Astrocyte of the cerebellum (primary cell): ENCODE measurements at regions not wholly inside any gene's neighbourhood (a gene's known extent, or its start where the extent isn't known, plus 50 kb on each side); places are given as distances from the start of the nearest gene placed in this dataset.
"Not testable (repeated sequence)": the region's sequence is repeated elsewhere in the genome, so short reads cannot be mapped to it uniquely, and the experiment has no call there.

Experiments
- DNase-seq: peaks from one replicate; pipeline ENCODE4 v3.0.0-alpha.2; 2011; ENCODE audit warnings: low read depth
- H3K4me3 ChIP-seq: 2 replicates; pipeline ENCODE4 v1.5.1; 2011; ENCODE audit warnings: mild to moderate bottlenecking, low read depth, low read length, moderate library complexity
- in situ Hi-C: cut with HindIII; loops from 2 replicates; pipeline ENCODE4 v1.10.0; 2017; ENCODE audit warnings: low sequenced_read_pairs
- TF ChIP-seq, protein P1 (sequence below): IDR thresholded peaks from 2 replicates; pipeline ENCODE4 v1.5.1; 2012; ENCODE audit warnings: low read length, low read depth, moderate library complexity, mild to moderate bottlenecking; ENCODE audit errors: missing control alignments

DNA sequence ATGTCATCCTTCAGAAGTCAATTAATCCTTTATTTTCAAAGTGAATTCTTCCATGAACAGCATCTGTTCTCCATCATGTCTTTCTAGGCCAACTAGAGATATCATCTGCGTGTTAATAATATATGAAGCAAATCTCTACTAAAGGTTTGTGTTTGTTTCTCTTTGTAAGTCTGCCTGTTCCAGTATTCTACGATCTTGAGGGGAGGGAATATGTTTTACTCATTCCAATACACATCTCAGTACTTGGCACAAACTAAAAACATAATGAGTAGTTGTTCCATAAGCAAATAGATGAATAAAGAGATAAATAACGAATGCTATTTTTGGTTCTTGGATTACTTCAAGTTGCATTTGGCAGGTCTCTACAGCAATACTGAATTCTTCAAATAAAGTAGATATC lies 470.7 kb upstream of the GRIN3A start:
- in situ Hi-C loops, result no loop called here
- no peak for DNase-seq
- H3K4me3 ChIP-seq, result no peak overlapping the region
- TF ChIP-seq, protein P1, sequence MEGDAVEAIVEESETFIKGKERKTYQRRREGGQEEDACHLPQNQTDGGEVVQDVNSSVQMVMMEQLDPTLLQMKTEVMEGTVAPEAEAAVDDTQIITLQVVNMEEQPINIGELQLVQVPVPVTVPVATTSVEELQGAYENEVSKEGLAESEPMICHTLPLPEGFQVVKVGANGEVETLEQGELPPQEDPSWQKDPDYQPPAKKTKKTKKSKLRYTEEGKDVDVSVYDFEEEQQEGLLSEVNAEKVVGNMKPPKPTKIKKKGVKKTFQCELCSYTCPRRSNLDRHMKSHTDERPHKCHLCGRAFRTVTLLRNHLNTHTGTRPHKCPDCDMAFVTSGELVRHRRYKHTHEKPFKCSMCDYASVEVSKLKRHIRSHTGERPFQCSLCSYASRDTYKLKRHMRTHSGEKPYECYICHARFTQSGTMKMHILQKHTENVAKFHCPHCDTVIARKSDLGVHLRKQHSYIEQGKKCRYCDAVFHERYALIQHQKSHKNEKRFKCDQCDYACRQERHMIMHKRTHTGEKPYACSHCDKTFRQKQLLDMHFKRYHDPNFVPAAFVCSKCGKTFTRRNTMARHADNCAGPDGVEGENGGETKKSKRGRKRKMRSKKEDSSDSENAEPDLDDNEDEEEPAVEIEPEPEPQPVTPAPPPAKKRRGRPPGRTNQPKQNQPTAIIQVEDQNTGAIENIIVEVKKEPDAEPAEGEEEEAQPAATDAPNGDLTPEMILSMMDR, result no peak

DNA sequence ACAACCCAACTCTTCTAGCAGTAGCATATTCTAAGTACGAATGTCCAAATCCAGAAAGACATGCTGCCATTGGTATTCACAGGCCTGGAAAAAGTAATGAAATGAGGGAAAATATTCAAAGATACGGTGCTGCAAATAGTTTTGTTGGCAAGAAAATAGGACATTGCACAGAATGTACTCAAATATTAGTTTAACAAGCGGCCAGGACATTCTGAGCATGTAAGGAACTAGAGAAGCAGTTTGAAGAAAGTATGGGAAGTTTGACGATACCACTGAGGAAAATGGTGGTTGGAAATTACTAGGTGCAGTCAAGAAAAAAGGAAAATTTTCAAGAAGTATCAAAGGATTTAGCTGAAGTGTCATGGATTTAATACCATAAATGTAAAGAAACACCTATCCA lies 468.0 kb upstream of the GRIN3A start:
- TF ChIP-seq, protein P1, result no peak
- no peak for DNase-seq
- H3K4me3 ChIP-seq, result no peak overlapping the region
- in situ Hi-C loops, result no loop called here

DNA sequence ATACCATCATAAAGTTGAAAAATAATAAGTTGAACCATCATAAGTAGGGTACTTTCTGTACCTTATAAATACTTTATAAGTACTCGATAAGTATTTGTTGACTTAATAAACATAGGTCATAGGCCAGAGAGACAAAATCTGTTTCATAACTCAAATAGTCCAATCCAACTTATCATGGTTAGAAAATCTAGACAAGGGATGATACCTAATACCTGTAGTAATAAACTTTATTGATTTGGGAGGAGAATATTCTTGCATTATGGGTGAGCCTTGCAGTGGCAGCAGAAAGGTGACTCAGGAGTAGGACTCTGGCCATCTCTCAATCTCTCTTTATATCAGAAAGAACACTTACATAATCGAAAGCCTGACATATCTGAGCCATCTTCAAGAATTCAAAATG lies 466.8 kb upstream of the GRIN3A start:
- TF ChIP-seq, protein P1, result no peak
- in situ Hi-C loops, result no loop called here
- DNase-seq, result no peak
- no peak overlapping the region for H3K4me3 ChIP-seq

DNA sequence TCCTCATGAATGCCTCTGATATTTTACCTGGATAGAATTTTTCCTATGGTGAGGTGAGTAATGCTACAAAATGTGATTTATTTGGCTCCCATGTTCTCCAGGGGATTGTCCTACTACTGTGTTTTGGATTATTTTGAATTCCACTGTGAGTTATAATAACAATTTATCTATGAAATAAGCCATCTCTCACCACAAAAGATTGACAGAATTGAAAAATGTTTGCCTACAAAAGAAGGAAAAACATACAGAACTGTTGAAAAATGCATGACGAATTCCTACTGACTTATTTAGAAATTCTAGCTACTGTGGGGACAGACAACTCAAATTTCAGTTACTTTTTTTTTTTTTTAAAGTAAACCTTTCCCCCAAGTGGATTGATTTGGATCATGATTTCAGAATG lies 463.7 kb upstream of the GRIN3A start:
- TF ChIP-seq, protein P1, result no peak
- in situ Hi-C loops, result no loop called here
- no peak overlapping the region for H3K4me3 ChIP-seq
- DNase-seq, result no peak

DNA sequence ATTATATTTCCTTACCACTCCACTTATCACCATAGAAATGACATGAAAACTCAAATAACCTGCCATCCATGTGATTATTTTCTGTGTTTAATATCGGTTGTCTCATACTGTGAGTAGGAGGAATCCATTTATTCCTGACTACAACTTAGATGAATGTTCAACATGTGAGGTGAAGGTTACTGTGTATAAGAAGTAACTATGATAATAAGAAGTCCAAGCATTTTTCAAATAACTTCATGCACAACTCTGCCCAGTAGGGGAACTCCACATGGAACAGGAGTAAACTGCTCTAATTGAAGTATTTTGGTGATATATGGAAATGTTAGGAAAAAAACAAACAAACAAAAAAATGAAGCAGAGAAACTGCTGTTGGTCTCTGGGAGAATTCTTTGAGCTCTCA lies 447.5 kb upstream of the GRIN3A start:
- TF ChIP-seq, protein P1, result no peak
- H3K4me3 ChIP-seq, result no peak overlapping the region
- in situ Hi-C loops, result no loop called here
- DNase-seq, result no peak

DNA sequence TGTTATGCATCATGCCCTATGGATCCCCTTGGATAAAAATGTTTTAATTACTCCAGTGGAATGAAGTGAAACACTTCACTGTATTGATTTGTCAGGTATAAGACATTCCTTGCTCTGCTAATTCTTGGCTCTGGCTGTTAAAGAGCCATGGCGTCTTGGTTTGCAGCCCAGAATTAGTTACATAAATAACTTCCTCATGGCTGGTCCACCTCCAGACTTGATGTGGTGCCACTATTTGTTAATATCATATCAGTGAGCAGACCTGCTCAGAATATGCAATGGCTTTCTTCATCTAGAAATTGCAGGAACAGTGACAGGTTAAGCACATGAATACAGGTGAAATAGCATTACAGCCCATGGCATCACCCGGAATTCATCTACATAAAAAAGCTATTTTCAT lies 446.9 kb upstream of the GRIN3A start:
- no peak for DNase-seq
- in situ Hi-C loops, result no loop called here
- H3K4me3 ChIP-seq, result no peak overlapping the region
- TF ChIP-seq, protein P1, result no peak

DNA sequence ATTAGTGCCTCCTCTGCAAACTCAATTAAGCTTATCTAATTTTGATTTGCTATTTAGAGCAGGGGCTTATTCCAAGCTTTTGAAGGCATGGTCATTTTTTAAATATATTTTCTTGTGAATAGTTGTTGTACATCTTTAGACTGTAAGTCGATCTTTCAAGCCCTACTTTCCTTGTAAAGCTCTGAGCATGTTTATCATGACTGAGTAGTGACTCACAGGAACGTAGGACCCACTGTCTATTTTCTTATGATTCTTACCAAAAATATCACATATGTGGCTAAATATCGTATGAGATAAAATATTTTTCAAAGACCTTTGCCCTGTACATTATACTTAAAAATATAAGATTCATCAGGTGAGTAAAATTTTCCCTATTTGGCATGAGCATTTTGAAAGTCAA lies 440.4 kb upstream of the GRIN3A start:
- no peak for DNase-seq
- in situ Hi-C loops, result no loop called here
- no peak overlapping the region for H3K4me3 ChIP-seq
- TF ChIP-seq, protein P1, result no peak

- H3K4me3 ChIP-seq, DNase-seq, in situ Hi-C loops: not testable (repeated sequence)
Observed at GRCh38 chr9:102174202-102174601, 435.8 kb upstream of the GRIN3A start.
